ENCODE measurements at regions not wholly inside any gene's neighbourhood (a gene's known extent, or its start where the extent isn't known, plus 50 kb on each side); places are given as distances from the start of the nearest gene placed in this dataset.

- Histone ChIP-seq H3K9me3 (no peaks in the 10 kb centered on the region), H3K36me3 (no peaks in the 10 kb centered on the region), H3K27me3 (no peaks in the 10 kb centered on the region), H3K27ac (no peak overlapping the region), H3K4me3 (no peak overlapping the region), H3K4me1 (no peaks in the 10 kb centered on the region)
- intact Hi-C loops (cut with DNase I), result no loop called here
- TF ChIP-seq, protein P1, sequence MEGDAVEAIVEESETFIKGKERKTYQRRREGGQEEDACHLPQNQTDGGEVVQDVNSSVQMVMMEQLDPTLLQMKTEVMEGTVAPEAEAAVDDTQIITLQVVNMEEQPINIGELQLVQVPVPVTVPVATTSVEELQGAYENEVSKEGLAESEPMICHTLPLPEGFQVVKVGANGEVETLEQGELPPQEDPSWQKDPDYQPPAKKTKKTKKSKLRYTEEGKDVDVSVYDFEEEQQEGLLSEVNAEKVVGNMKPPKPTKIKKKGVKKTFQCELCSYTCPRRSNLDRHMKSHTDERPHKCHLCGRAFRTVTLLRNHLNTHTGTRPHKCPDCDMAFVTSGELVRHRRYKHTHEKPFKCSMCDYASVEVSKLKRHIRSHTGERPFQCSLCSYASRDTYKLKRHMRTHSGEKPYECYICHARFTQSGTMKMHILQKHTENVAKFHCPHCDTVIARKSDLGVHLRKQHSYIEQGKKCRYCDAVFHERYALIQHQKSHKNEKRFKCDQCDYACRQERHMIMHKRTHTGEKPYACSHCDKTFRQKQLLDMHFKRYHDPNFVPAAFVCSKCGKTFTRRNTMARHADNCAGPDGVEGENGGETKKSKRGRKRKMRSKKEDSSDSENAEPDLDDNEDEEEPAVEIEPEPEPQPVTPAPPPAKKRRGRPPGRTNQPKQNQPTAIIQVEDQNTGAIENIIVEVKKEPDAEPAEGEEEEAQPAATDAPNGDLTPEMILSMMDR (IDR thresholded peaks at IDR 0.05), result no peak
- no peak for DNase-seq
- WGBS, 2 donors, result 74% methylated on average over 3 of the region's 3 CpGs
Observed at GRCh38 chr4:60088807-60089486, 1111.2 kb upstream of the ADGRL3 start.

DNA sequence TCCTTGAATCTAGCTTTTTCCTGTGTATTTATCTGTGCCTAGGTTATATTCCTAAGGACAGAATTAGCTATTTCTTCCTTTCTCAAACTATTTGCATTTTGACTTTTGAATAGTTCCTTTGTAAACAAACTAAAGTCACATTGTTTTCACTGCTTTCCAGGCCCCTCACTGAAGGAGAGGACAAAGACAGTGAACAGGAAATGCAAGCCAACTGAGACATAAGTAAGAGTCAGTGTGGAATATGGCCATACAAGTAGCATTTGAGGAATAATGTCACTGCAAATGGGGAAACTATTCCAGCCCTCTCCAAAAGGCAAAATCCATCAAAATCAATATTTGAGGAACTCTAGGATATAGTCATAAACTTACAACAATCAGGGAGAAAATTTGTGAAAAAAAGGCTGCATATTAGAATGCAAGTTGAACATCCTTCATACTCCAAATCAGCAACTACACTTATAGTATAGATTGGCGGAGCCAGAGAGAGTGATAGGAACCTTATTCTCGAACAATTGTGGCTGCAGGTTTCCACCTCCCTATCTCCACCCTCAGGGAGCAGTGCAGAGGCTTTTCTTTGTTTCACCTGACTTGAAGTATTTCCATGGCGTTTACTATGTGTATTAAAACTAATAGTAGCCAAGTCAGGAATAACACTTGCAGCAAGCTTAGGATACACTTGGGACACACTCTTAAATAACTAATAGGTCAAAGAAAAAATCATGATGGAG, 1110.4 kb upstream of the ADGRL3 start:
- DNase-seq, result no peak
- Histone ChIP-seq H3K4me1 (no peaks in the 10 kb centered on the region), H3K9me3 (no peaks in the 10 kb centered on the region), H3K27ac (no peak overlapping the region), H3K36me3 (no peaks in the 10 kb centered on the region), H3K27me3 (no peaks in the 10 kb centered on the region), H3K4me3 (no peak overlapping the region)
- WGBS, 2 donors, result 59 to 66% methylated on average over 3 of the region's 3 CpGs
- TF ChIP-seq, protein P1 (IDR thresholded peaks at IDR 0.05), result no peak
- TF ChIP-seq POLR2A (IDR thresholded peaks at IDR 0.05), result no peak
- intact Hi-C loops (cut with DNase I), result no loop called here

- WGBS, 2 donors, result 0% methylated on average over 1 of the region's 1 CpG
- intact Hi-C loops (cut with DNase I), result no loop called here
Observed at GRCh38 chr4:60096676-60097075, 1103.5 kb upstream of the ADGRL3 start.

DNA sequence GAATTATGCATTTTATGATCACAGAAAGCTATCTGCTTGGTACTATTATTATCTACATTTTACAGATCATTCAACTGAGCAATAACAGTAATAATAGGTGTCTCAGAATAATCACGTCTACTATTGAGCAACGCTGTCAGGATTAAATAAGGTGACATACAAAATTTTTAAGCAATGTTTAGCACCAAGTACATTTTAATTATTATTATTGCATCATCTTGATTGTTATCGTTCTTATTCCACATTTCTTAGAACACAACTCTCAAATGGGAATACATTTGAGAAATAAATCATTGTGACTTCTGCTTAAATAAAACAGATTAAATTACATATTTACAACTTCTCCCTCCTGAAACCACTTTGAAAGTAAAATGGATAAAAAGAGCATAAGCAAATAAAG, 1083.5 kb upstream of the ADGRL3 start:
- no peak for TF ChIP-seq POLR2A (IDR thresholded peaks at IDR 0.05)
- TF ChIP-seq, protein P1 (IDR thresholded peaks at IDR 0.05), result no peak
- Histone ChIP-seq H3K9me3 (no peaks in the 10 kb centered on the region), H3K4me3 (no peak overlapping the region), H3K27ac (no peak overlapping the region), H3K27me3 (no peaks in the 10 kb centered on the region), H3K4me1 (no peaks in the 10 kb centered on the region), H3K36me3 (no peaks in the 10 kb centered on the region)
- WGBS, 2 donors, result 86 to 89% methylated on average over 3 of the region's 3 CpGs
- DNase-seq, result no peak
- intact Hi-C loops (cut with DNase I), result no loop called here

More at GRCh38 chr4:60096676-60097075, 1103.5 kb upstream of the ADGRL3 start:
- DNase-seq, result no peak
- no peaks in the 10 kb centered on the region for H3K4me1 ChIP-seq
- H3K9me3 ChIP-seq, result no peaks in the 10 kb centered on the region
- H3K36me3 ChIP-seq, result no peaks in the 10 kb centered on the region
- TF ChIP-seq, protein P1 (IDR thresholded peaks at IDR 0.05), result no peak
- no peak for TF ChIP-seq POLR2A (IDR thresholded peaks at IDR 0.05)
- no peak overlapping the region for H3K4me3 ChIP-seq
- H3K27ac ChIP-seq, result no peak overlapping the region
- no peaks in the 10 kb centered on the region for H3K27me3 ChIP-seq

- H3K9me3 ChIP-seq, result no peaks in the 10 kb centered on the region
- H3K27ac ChIP-seq, result no peak overlapping the region
- no peaks in the 10 kb centered on the region for H3K4me1 ChIP-seq
- 81 to 84% methylated on average over 3 of the region's 3 CpGs for WGBS, 2 donors
- H3K4me3 ChIP-seq, result no peak overlapping the region
- intact Hi-C loops (cut with DNase I), result no loop called here
- TF ChIP-seq, protein P1 (IDR thresholded peaks at IDR 0.05), result no peak
- no peak for TF ChIP-seq POLR2A (IDR thresholded peaks at IDR 0.05)
- no peaks in the 10 kb centered on the region for H3K36me3 ChIP-seq
- DNase-seq, result no peak
- H3K27me3 ChIP-seq, result no peaks in the 10 kb centered on the region
Observed at GRCh38 chr4:60117726-60118323, 1082.3 kb upstream of the ADGRL3 start.
